ENCODE measurements at regions not wholly inside any gene's neighbourhood (a gene's known extent, or its start where the extent isn't known, plus 50 kb on each side); places are given as distances from the start of the nearest gene placed in this dataset.

- TF ChIP-seq GABPA (IDR thresholded peaks at IDR 0.05; ENCODE audit: low read depth) (no peak), CTCF (IDR thresholded peaks at IDR 0.05; ENCODE audit: insufficient read depth, low read length) (no peak)
- TF ChIP-seq, protein P1, sequence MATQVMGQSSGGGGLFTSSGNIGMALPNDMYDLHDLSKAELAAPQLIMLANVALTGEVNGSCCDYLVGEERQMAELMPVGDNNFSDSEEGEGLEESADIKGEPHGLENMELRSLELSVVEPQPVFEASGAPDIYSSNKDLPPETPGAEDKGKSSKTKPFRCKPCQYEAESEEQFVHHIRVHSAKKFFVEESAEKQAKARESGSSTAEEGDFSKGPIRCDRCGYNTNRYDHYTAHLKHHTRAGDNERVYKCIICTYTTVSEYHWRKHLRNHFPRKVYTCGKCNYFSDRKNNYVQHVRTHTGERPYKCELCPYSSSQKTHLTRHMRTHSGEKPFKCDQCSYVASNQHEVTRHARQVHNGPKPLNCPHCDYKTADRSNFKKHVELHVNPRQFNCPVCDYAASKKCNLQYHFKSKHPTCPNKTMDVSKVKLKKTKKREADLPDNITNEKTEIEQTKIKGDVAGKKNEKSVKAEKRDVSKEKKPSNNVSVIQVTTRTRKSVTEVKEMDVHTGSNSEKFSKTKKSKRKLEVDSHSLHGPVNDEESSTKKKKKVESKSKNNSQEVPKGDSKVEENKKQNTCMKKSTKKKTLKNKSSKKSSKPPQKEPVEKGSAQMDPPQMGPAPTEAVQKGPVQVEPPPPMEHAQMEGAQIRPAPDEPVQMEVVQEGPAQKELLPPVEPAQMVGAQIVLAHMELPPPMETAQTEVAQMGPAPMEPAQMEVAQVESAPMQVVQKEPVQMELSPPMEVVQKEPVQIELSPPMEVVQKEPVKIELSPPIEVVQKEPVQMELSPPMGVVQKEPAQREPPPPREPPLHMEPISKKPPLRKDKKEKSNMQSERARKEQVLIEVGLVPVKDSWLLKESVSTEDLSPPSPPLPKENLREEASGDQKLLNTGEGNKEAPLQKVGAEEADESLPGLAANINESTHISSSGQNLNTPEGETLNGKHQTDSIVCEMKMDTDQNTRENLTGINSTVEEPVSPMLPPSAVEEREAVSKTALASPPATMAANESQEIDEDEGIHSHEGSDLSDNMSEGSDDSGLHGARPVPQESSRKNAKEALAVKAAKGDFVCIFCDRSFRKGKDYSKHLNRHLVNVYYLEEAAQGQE (IDR thresholded peaks at IDR 0.05; ENCODE audit: insufficient replicate concordance, low read depth): no peak
These were observed 422.9 kb upstream of the OR4E1 start for GRCh38 chr14:22096514-22096895.
